ENCODE measurements at regions not wholly inside any gene's neighbourhood (a gene's known extent, or its start where the extent isn't known, plus 50 kb on each side); places are given as distances from the start of the nearest gene placed in this dataset.

- TF ChIP-seq ARNTL (CRISPR knock-in tag; IDR thresholded peaks at IDR 0.05; ENCODE audit: borderline replicate concordance, low read depth) (no peak), OSR1 (CRISPR knock-in tag; IDR thresholded peaks at IDR 0.05) (no peak), CREB5 (CRISPR knock-in tag; IDR thresholded peaks at IDR 0.05; ENCODE audit: low read depth) (no peak), TCF4 (CRISPR knock-in tag; IDR thresholded peaks at IDR 0.05; ENCODE audit: borderline replicate concordance) (no peak), ISL1 (CRISPR knock-in tag; IDR thresholded peaks at IDR 0.05) (no peak), TOX (CRISPR knock-in tag; IDR thresholded peaks at IDR 0.05; ENCODE audit: borderline replicate concordance) (no peak), CSDC2 (CRISPR knock-in tag; IDR thresholded peaks at IDR 0.05) (no peak), ZNF70 (CRISPR knock-in tag; IDR thresholded peaks at IDR 0.05) (no peak), CSRNP3 (CRISPR knock-in tag; IDR thresholded peaks at IDR 0.05) (no peak), PPARA (CRISPR knock-in tag; IDR thresholded peaks at IDR 0.05; ENCODE audit: borderline replicate concordance) (no peak), ZNF8 (CRISPR knock-in tag; IDR thresholded peaks at IDR 0.05) (no peak), SNAI2 (CRISPR knock-in tag; IDR thresholded peaks at IDR 0.05) (no peak), PATZ1 (CRISPR knock-in tag; IDR thresholded peaks at IDR 0.05; ENCODE audit: borderline replicate concordance) (no peak), ZC3H10 (CRISPR knock-in tag; IDR thresholded peaks at IDR 0.05) (no peak), BACH2 (CRISPR knock-in tag; IDR thresholded peaks at IDR 0.05; ENCODE audit: borderline replicate concordance) (no peak)
- no peak for ATAC-seq
Measured at GRCh38 chr1:185666582-185666981, 67.6 kb upstream of the HMCN1 start.

- TF ChIP-seq ESRRG (CRISPR knock-in tag; IDR thresholded peaks at IDR 0.05) (no peak), ZNF8 (CRISPR knock-in tag; IDR thresholded peaks at IDR 0.05) (no peak), ZFP3 (CRISPR knock-in tag; IDR thresholded peaks at IDR 0.05) (peak; percentile 94), ZC3H10 (CRISPR knock-in tag; IDR thresholded peaks at IDR 0.05) (peak; percentile 84), OSR1 (CRISPR knock-in tag; IDR thresholded peaks at IDR 0.05) (no peak), SNAI2 (CRISPR knock-in tag; IDR thresholded peaks at IDR 0.05) (no peak), BACH2 (CRISPR knock-in tag; IDR thresholded peaks at IDR 0.05; ENCODE audit: borderline replicate concordance) (no peak), CREB5 (CRISPR knock-in tag; IDR thresholded peaks at IDR 0.05; ENCODE audit: low read depth) (no peak), CSRNP3 (CRISPR knock-in tag; IDR thresholded peaks at IDR 0.05) (no peak), PATZ1 (CRISPR knock-in tag; IDR thresholded peaks at IDR 0.05; ENCODE audit: borderline replicate concordance) (no peak), GLIS3 (CRISPR knock-in tag; IDR thresholded peaks at IDR 0.05) (no peak), ZNF565 (CRISPR knock-in tag; conservative IDR thresholded peaks at IDR 0.05; ENCODE audit: low read depth) (no peak), ISL1 (CRISPR knock-in tag; IDR thresholded peaks at IDR 0.05) (peak; percentile 91), RARB (CRISPR knock-in tag; IDR thresholded peaks at IDR 0.05) (no peak), ZFP30 (CRISPR knock-in tag; IDR thresholded peaks at IDR 0.05) (no peak)
- ATAC-seq: peak; percentile 47; the same call in 1 of the 3 replicates
Measured at GRCh38 chr1:185663771-185664296, 70.4 kb upstream of the HMCN1 start.

All from SK-N-SH treated with all-trans-retinoic acid at 6 μM for 48 hours (cell line).